Stimulated activated CD4-positive, alpha-beta T cell treated with anti-CD3 and anti-CD28 coated beads, Interleukin-2, amount 100 ng/mL, for 4 hours (primary cell): ENCODE measurements at regions not wholly inside any gene's neighbourhood (a gene's known extent, or its start where the extent isn't known, plus 50 kb on each side); places are given as distances from the start of the nearest gene placed in this dataset.
"Not testable (repeated sequence)": the region's sequence is repeated elsewhere in the genome, so short reads cannot be mapped to it uniquely, and the experiment has no call there.

Experiments
- DNase-seq: peaks from one replicate; pipeline ENCODE4 v3.0.0-alpha.2; 2020; ENCODE audit warnings: low read depth

DNA sequence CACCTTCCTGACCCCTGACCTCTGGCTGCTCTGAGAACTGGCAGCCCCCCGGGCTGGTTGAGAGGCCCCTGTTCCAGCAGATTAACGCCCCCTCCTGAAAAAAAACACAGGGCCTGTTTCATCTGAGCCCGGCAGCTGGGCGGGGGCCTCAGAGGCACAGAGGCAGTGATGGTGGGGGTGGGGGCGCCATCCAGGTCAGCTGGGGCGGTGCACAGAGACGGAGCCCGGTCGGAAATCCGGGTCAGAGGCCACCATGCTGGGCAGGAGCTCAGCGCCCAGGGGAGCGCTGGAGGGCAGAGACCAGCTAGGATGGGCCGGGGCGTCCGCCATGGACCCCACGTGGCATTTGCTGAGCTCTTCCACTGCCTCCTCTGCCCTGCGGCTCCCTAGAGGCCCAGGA is 68.0 kb downstream of the UNCX start:
- no peak for DNase-seq

DNA sequence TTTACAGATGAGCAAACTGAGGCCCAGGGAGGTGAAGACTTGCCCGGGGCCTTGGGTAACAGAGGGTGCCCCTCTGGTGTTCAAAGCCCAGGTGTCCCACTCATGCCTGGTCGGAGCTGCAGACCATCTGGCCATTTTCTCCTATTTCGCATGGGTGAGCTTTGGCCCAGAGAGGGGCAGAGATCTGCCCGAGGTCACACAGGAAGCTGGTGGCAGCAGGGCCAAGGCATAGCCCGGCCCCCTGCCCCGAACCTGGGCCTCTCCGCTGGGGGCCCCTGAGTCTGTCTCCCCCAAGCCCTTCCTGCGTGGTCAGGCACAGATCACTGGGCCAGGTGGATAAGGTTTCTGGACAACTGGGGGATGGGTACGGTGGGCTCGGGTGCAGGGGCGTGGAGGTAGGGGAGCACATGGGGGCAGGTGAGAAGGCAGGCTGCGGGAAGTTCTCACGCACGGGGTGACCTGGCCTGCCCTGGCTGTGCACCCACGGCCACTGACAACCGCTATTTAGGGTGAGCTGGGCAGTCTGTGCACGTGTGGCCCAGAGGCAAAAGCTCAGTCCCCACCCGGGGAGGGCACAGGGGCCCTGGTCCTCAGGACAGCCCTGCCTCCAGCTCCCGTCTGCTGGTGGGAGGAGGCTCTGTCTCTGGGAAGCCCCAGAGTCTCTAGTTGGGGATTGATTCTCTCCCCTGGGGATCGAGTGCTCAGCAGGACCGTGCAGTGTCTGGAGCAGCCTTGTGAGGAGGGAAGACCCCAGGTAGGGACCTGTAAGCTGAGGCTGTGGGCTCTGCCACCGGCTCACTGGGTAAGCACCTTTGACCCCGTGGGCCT is 68.6 kb downstream of the UNCX start:
- no peak for DNase-seq

DNA sequence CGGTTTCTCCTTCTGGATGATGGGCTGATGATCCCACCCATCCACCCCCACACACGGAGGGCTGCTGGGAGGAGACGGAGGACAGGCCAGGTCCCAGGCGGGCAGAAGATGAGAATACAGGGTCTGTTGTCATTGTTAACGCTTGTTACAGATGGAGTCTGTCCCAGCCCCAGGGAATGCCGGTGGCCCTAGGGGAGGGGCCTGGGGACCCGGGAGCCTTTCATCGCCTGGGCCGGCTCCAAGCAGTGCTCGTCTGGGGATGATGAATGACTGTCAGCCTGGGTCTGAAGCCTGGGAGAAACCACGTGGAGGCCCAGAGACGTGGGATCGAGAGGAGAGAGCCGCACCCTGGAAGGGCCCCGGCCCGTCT is 69.2 kb downstream of the UNCX start:
- no peak for DNase-seq

DNA sequence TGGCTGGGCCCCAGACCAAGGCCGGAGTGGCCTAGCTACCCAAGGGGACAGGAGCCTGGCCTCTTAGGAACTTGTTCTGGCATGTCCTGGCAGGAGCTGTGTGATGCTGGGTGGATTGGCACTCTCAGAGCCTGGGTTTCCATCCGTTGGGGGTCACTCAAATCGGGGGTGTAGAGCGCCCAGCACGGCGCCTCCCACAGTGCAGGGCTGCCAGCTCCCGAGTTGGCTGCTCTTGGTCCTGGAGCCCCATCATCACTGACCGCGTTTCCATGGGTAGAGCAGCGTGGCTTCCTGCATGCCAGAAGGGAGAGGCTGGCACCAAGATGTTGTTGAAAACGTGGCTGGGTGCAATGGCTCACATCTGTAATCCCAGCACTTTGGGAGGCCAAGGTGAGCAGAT is 70.3 kb downstream of the UNCX start:
- no peak for DNase-seq

DNA sequence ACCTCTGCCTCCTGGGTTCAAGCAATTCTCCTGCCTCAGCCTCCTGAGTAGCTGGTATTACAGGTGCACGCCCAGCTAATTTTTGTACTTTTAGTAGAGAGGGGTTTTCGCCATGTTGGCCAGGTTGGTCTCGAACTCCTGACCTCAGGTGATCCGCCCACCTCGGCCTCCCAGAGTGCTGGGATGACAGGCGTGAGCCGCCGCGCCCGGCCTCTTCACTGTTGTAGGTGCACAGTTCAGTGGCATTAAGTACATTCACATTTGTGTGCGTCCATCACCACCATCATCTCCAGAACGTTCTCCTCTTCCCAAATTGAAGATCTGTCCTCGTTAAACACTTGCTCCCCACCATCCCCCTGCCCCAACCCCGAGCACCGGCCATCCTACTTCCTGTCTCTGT is 71.3 kb downstream of the UNCX start:
- DNase-seq = not testable (repeated sequence)

DNA sequence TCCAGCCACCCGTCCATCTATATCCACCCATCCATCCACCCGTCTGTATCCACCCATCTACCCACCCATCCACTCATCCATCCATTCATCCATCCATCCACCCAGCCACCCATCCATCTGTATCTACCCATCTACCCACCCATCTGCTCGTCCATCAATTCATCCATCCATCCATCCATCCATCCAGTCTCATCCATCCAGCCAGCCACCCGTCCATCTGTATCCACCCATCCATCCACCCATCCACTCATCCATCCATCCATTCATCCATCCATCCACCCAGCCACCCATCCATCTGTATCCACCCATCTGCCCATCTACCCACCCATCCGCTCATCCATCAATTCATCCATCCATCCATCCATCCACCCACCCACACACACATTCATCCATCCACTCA is 73.2 kb downstream of the UNCX start:
- no peak for DNase-seq

DNA sequence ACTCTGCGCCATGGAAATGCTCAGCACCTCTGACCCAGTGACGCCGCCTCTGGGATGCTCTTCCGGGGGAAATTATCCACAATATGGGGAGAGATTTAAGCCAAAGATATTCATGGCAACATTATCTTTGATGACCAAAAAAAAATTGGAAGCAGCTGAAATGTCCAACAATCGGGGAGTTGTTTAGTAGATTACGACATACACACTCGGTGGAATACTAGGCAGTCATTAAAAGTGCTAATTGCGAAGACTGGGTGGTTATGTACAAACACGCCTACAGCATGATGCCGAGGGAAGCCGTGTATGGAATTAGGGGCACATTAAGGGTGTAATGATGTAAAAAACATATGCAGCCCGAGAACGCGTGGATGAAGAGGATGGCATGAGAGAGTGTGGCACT is 75.2 kb downstream of the UNCX start:
- DNase-seq = no peak

DNA sequence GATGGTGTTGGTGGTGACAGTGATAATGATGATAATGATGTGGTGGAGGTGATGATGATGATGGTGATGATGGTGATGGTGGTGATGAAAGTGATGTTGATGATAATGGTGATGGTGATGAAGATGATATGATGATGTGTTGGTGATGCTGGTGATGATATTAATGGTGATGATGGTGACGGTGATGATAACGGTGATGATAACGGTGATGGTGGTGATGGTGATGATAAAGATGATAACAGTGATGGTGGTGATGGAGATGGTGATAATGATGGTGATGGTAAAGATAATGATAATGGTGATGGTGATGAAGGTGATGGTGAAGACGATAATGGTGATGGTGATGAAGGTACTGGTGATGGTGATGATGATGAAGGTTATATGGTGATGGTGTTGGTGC is 76.6 kb downstream of the UNCX start:
- DNase-seq = no peak

DNA sequence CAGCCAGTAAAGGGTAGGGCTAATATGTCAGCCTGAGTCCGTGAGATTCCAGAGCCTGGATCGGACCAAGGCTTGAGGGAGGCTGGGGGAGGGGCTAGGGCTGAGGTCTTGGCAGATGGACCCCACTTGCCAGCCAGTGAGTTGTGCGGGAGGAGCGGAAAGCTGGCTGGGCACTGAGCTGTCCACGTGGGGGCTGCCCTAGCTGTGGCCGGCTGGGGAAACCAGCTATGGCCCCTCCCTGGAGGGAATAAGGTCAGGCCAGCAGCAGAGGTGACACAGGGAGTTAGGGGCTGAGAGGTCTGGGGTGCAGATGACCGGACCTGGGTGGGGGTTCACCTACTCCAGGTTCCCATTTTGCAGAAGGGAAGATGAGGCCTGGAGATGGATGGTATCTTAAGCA is 77.3 kb downstream of the UNCX start:
- no peak for DNase-seq

DNA sequence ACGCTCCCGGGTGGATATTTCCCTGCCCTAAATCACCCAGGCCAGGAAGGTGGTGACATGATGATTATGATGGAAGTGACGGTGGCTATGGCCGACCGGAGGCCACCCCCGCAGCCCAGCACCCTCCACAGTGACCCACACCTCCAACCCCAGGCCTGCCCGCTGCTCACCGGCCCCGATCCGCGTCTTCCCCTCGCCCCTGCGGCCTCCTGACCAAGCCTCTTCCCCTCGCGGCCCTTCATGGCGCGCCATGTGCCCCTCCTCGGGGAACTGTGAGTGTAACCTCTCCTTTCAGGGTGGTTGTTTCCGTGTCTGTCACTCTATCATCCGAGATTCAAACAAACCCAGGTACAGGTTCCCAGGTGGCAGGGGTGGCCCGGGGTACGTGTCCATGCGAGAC is 78.3 kb downstream of the UNCX start:
- DNase-seq = no peak

DNA sequence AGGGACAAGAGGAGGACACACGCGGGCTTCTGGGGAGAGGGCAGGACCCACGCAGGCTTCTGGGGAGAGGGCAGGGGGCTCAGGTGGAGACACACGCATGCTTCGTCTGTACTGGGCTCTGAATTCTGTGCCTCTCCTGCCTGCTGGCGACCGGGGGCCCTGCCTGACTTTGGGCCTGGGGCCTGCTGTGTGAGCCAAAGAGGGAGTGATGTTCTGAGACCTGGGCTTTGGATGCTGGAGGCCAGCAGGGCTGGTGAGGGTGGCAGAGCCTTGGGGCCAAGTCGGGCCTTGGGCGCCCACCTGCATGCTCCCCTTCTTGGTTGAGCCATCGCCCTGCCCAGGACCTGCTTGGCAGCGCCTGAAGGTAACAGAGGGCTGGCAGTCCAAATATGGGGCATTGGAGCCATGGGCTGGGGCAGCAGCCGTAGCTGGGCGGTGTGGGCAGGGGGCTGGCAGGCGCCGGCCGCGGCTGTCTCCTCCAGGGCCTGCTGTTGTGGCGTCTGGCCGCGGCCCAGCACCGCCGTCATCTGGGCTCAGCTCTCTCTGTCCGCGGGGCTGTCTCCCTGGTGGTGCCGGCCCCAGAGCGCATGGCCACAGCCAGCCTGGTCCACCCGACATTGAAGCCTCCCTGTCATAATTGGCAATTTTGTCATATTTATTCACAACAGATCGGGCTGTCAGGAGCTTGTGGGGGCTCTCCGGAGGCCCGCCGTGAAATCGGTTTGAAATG is 78.9 kb downstream of the UNCX start:
- DNase-seq = no peak

DNA sequence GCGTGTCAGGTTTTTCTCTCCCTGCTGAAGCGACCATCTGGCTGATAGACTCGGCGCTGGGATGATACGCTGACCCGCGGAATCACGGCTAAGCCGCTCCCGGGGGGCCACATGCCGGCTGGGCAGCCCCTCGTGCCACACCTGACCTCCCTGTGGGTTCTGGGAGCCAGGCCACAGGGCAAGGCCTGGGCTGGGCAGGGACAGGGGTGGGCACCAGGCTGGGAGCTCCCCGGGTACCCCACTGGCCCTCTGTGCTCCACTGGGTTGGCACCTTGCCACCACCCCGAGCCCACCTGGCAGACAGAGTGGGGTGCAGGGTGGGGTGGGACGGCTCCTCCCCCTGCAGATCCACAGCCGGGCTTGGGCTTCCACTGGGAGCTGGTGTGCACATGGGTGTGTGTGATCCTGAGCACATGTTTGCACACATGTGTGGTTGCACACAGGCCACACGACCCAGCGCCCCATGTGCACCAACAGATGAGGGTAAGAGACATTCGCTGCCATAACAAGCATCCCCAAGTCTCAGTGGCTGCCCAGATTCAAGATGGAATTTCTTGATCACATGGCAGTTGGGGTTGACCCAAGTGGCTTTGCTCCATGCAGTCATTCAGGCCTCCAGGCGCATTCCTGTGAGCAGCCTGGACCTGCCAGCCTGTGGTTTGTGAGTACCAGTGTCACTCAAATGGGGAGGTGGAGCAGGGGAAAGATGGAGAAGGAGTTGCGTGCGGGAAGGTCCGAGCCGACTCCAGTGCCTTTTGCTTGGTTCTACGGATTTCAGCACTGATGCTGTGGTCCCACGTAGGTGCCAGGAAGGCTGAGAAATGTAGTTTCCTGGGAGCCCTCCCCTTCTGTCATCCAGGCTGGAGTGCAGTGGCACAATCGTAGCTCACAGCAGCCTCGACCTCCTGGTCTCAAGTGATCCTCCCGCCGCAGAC is 79.7 kb downstream of the UNCX start:
- DNase-seq = no peak

DNA sequence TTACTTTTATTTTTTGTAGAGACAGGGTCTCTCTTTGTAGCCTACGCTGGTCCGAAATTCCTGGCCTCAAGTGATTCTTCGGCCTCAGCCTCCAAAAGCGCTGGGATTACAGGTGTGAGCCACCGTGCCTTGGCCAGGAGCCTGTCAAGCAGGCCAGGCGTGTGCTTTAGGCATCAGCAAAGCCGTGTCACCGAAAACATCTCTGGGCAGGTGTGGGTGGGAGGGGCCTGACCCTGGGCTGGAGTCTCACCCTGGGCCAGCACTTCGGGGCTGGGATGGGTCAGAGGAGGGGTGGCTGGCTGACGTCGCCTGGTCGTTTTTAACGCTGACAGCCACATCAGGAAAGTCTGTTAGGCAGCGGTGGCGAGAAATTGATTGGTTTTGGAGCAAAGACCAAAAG is 80.9 kb downstream of the UNCX start:
- no peak for DNase-seq

DNA sequence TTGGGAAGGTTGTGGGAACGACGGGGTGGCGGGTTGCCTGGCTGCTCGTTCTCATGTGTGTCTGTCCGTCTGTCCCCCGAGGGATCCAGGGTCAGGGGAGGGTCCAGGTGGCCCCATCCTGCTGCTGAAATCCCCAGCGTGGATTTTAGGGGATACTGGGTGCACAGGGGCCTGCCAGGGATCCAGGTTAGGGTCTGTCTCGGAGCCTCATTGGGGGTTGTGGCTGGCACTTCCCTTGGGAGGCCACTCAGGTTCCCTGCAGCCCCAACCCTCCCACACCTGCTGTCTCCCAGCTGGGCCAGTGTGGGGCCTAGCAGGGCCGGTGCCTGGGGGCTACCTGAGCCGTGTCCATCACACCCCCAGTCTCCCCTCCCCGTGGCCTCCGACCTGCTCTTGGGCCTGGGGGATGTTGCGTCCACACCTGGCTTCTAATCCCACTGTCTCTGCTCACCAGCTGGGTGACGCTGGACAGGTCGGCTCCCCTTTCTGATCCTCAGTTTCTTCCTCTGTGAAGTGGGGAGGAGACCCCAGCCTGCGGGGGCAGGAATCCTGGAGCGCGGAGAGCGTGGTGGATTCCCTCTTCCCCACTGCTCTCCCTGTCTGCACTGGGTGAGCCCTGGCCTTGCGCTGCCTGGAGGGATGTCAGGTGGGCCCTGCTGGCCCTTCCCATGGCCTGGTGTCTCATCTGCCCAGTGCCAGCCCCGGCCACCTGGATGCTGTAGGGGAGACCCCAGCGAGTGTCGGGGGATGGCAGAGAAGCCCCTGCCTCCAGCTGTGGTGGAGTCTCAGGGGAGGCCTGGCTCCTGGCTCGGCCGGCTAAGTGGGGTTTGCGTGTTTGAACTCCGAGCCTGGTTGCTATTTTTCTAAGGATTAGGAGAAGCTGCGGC is 81.6 kb downstream of the UNCX start:
- DNase-seq = no peak

DNA sequence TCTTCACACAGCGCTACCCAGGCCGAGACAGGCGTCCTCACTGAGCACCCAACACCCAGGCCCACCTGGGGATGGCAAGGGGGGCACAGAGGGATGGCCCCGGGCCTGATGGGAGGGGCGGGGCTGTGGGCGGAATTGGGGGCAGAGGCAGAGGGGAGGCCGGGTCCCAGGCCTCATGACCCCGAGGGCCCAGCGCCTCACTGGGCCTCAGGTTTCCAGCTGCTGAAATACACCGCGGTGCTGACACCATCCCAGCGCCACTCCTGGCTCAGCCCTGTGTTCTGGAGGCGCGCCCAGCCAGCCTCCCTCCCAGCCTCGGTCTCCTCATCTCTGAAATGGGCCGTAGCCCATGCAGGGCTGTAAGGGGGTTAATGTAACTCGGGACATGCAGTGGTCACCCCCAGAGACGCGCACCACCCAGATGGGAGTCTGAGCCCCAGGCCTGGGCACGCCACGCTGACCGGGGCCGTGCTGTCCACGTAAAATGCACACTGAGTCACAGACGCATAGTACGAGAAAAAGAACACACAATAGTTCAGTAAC is 82.3 kb downstream of the UNCX start:
- DNase-seq = no peak

DNA sequence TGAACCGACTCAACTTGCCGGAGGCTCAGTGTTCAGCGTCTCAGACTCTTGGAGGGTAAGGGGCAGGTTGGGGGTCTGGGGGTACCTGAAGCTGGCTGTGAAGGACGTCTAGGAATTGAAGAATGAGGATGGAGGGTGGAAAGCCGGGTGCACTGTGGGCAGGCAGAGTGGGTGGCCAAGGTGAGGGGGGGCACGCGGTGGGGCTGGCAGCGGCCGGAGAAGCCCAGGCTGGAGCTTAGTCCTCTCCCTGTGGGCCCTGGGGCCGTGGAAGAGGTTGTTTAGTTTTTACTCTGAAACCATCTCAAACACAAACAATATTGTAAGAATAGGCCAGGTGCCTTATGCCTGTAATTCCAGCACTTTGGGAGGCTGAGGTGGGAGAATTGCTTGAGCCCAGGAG is 83.4 kb downstream of the UNCX start:
- DNase-seq = no peak

DNA sequence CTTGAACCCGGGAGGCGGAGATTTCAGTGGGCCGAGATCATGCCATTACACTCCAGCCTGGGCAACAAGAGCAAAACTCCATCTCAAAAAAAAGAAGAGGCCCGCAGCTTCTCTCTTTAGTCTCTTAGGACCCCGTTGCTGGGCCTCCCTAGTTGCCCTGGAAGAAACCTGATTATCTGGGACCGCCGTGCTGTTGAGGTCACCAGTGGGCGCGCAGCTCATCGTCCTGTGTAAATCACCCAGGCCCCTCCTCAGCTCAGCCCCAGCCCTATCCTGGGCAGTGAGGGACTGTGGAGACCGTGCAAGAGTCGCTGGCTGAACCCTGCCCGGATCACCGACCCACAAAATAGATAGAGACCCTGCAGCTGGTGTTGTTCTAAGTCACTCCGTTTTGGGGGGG is 85.0 kb downstream of the UNCX start:
- no peak for DNase-seq

DNA sequence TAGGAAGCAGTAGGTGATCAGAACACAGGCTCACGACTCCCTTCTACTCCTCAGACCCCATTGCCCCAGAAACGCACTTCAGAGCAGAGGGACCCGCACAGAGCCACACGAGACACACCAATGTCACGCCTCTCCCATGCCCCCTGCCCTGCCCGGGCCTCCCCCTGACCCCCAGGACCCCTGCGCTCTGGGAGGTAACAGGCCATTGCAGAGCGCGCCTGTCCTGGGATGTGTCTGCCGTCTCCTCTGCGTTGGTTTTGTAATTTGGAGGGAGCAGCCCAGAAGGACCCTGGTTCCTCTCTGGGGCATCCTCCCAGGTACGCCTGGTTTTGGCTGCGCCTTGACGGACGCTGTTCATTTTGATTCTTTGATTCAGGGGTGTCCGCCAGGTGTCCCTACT is 85.4 kb downstream of the UNCX start:
- DNase-seq = no peak

DNA sequence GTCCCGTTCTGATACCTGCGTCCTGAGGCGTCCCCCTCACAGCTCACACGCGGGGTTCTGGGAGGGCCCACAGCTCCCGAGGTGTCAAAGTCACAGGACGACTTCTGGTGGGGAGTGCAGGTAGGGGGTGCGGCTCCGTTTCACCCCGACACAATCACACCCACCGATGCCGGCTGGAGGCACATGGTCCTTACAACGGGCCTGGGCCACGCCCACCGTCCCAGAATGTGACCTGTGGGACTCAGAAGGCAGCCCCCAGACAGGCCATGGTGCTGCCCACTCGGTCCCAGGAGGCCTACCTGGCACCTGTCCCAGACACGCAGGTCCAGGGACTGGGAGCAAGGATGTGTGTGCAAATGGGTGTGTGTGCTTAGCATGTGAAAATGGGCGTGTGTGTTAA is 86.0 kb downstream of the UNCX start:
- DNase-seq = no peak

DNA sequence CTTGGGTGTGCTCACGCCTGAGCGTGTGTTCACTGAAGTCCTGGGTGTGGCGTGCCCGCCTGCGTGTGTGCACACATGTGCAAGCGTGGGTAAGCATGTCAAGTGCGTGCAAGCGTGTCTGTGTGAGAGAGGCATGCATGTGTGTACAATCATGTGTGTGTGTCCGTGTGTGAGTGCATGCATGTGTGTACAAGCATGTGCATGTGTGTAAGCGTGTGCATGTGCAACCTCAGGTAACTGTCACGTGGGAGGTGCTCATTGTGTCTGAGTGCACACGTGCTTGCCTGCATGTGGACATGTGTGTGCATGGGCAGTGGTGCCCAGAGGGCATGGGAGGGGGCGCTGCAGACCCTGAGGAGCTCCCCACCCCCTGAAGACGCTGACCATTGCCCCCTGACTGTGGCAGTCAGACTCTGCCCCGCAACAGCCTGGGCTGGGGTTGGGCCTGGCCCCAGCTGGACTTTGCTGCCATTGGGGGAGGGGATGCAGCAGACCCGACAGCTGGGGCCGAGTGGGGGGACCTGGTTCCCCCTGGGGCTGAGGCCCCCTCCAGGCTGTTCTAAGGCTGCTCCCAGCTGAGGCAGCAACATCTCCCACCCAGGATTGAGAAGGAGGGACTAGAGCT is 88.1 kb downstream of the UNCX start:
- DNase-seq = no peak
